Superior temporal gyrus (tissue), 1 donor: ENCODE measurements at regions not wholly inside any gene's neighbourhood (a gene's known extent, or its start where the extent isn't known, plus 50 kb on each side); places are given as distances from the start of the nearest gene placed in this dataset.

Source experiments
- DNase-seq: peaks from one replicate; pipeline ENCODE4 v3.0.0-alpha.2; 2016; ENCODE audit errors: extremely low spot score

DNA sequence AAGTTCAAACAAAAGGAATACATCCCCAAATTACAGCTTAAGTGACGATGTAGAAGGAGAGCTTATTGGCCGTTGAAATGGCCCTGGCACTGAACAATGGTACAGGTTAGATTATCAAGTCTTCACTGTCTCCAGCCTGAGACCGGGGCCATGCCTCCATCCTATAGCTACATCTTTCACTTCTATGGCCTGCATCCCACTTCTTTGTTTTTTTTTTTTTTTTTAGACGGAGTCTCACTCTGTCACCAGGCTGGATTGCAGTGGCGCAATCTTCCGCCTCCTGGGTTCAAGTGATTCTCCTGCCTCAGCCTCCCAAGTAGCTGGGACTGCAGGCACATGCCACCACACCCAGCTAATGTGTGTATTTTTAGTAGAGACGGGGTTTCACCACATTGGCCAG, 464.6 kb downstream of the CDH26 start:
- no peak for DNase-seq

DNA sequence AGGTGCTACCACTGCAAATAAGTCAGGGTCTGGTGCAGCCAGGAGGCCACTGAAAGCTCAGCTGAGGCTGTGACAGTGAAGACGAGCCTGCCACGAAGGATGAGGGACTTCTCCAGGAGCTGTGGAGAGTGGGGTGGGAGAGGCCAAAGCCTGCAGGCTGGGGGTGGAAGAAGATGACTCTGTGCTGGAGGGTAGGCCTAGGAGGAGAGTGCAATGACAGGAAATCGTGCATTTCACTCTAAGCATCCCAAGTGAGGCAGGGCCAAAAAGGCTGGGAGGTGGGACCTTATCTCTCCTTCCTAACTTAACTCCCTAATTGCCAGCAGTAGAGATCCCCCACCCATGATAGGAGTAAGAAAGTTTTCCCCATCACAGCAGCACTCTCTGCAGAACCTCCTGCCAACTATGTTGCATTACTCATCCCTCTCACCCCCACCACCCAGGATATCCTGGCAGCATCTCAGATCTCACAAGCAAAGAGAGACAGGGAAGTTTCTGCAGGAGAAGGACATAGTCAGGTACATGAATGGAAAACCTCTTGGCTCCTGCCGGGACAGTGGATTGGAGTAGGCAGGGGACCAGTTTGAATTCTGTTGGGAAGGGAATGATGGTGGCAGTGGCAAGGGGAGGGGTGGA, 466.2 kb downstream of the CDH26 start:
- DNase-seq = no peak

DNA sequence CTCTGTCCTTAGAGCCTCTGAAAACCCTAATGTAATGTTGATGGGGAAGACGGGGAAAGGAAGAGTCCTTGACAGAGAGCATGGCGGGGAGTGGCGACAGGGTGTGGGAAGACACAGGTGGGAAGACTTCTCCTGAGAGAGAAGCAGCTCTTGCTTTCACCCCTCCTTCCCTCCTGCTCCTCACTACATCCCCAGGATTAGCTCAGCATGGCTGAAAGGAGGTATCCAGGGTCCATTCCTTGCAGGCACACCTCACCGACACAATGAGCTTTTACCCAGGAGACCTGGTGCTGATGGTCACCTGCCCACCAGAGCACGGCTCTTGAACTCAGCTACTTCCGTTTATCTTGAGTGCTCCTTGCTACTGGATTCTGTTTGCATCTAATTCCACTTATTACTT, 469.3 kb downstream of the CDH26 start:
- no peak for DNase-seq

DNA sequence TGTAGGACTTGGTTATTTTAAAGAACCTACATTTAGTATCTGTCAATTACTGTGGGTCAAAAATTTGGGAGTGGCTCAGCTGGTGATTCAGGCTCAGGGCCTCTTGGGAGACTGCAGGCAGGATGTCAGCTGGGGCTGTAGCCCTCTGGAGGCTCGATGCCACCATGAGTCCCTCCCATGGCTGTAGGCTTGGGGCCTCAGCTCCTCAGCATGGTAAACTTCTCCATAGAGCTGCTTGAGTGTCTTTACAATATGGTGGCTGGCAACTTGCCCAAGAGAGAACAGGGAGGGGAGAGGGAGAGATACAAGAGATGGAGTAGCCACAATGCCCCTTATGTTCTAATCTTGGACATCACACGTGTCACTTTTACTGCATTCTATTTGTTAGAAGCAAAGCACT, 470.4 kb downstream of the CDH26 start:
- no peak for DNase-seq

DNA sequence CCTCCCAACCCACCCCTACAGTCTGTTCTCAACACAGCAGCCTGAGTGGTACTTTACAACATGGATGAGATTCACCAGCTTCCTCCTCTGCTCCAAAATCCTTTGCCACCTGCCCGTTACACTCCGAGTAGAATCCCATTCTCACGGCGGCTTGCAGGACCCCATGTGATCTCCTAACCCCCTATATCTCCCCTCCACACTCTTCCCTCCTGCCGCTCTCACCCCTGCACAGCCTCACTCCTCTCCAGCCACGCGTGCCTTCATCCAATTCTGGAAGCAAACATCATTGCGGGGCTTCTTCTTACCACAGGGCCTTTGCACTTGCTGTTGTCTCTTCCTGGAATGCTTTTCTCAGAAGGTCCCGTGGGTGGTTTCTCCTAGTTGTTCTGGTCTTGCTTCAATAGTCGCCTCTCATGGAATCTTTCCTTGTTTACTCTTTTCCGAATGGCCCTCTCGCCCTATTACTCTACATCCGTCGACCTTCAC, 472.3 kb downstream of the CDH26 start:
- no peak for DNase-seq

DNA sequence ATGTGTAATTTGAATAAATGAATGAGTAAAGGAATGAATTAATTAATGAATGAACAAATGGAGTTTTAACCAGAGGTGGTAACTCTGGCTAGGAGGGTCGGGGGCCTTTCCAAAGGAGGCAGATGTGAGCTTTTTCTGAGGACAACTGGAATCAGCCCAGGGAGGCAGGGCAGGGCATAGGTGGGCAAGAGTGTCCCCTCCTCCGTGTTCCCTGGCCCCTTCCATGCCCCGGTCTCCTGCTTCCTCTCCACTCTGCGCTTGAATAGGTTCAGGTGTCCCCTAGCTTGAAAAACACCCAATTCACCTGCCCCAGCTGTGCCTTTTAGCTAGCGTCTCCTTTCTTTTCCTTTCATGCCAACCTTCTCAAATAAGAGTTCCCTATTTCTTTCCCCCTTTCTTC, 473.1 kb downstream of the CDH26 start:
- DNase-seq = no peak

DNA sequence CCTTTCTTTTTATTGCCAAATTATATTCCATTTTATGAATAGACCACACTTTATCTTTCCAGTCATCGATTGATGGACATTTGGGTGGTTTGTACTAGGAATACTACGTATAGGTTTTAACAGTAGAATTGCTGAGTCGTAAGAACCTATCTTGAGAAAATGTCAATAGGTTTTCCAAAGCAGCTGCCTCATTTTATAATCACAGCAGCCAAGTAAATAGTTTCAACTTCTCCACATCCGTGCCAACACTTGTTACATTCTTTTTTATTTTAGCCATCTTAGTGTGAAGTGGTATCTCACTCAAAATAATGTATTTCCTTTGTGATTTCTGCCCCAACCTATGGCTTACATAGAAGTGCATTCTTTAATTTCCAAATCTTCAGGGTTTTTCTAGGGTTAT, 479.2 kb downstream of the CDH26 start:
- DNase-seq = no peak

DNA sequence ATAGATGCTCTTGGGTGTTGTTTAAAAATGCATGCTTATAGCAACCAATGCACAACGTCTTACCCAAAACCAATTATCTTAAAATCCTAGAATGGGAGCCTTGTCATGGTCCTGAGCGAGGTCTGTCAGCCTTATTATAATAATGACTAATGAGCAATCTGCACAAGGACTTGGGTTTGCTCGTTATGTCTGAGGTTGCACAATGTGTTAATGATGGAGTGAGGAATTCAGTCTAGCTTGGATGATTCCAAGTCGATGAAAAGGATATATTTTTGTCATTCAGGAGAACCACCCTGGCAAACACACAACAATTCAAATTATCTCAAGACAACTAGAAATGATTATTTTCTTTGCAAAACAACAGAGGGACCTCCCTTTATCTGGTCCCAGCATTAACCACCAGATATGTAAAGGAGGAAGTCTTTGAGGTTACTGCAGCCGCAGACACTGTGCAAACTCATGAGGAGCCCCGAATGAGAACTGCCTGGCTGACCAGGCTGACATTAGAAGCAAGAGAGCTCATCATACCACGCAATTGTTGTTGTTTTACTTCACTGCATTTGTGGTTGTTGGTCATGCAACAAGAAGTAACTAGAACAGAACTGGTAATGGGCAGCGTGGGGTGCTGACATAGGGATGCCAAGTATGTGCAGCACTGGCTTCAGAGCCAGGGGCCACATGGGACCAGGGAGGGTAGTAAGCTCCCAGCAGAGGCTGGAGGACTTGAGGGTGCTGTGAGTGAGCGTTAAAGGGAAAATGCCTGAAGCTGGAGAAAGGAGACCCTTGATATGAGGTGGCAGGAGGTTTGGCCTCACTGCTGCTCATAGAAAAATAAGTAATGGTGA, 488.3 kb downstream of the CDH26 start:
- DNase-seq = no peak

DNA sequence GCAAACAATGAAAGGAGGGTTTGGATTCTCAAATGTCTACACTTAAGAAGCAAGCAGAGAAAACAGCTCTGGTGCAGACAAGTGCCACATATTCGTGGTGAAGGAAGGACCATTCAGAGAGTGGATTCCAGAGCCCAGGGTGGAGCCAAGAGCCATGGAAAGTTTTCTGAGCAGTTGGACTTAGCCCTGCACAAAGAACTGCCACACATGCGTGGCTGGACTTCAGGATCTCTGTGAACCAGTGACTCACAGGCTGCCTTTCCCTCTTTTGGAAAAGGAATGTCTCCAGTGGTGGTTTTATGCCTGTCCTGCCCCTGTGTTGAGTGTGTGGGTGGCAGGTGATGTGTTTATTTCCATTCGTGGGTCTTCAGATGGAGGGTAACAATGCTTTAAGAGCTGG, 489.5 kb downstream of the CDH26 start:
- no peak for DNase-seq

DNA sequence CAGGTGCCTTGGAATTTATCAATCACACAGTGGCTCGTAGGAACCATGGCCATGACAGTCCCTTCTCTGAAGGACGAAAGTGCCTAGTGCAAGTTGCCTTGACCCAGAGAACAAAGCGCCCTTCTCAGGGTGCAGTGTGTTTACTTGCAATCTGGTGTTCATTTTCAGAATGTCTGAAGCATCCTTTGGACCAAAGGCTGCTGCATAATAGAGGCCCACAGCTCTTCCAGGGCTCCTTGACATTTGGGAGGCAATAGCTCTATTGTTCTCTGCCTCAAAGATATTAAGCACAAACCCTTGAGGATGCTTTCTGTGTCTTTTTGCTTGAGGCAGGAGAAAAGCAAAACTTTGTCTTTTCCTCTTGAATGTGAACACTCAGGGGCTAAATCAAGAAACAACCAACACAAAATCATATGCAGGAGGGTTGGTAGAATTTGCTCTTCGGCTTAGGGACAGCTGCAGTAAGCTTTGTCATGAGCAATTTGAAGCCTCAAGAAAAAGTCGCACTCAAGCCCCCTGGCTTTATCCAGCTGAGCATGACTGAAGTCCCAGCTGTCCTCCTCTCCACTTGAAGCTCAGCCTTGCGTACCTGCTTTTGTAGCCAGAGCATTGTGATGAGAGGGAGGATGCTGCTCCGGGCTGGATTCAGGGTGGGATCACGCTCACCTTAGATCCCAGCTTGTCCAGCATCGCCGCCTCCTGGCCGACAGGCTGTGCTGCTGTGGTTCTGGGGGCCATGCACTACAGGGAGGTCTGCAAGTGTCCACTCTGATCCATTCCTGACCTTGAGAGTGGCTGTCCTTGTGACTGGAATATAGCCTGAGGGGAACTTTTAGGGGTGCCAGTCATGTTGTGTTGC, 495.4 kb downstream of the CDH26 start:
- DNase-seq = no peak

DNA sequence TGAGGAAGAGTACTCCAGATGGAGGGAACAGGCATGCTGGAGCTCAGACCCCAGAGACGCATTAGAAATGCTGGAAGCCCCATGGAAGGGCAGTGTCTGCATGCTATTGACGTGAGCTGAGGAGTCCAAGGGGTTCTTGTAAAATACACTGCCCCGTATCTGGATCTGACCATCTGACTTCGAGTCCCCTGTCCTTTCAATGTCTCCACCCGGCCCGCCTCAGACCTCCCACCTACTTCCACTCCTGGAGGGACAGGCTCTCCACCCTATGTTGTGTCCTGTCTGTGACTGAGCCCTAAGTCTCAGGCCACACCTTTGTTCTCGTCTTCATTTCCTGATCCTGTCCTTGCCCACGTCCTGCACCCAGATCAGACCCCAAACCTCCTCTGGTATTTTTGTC, 496.3 kb downstream of the CDH26 start:
- no peak for DNase-seq

DNA sequence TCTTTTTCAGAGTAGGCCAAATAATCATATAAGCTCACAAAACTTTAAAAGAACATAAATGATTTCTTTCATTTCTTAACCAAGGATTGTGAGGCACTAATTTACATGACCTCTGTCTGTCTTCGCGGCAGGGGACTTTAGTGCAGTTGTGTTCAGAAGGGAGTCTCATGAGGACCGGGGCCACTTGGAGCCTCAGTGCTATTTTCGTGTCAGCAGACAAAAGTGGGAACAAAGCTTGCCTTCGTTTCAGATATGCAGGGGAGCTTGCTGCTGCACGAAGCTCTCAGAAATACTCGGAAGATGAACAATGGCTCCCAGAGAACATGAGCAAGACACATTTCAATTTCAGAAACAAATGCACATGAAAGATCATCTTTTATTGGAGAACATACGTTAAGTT, 497.0 kb downstream of the CDH26 start:
- no peak for DNase-seq

DNA sequence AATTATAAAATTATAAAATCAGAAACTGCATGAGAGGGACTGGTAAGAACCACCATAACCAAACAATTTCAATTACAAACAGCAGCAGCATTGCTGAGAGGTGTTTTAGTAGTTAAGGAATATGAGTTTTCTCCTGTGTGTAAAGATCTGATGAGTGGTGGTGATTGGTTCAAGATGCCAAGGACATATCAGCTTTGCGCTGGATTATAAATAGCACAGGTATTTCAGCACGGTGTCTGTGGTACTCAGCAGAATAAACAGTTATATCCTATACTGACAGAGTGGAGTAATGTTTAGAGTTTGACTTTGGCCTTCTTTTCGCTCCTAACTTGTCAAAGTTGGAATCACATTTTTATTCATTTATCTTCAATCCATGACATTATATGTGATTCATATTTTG, 501.0 kb downstream of the CDH26 start:
- DNase-seq = no peak

DNA sequence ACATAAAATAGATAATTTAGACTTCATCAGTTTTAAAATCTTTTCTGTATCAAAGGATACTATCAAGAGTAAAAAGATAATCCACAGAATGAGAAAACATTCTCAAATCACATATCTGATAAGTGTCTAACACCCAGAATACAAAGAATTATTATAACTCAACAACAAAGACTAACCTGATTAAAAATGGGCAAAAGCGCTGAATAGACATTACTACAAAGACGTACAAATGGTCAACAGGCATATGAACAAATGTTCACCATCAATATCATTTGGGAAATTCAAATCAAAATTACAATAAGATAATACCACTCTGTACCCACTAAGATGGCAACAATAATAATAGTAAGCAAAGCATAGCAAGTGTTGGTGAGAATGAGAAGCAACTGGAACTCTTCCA, 503.8 kb downstream of the CDH26 start:
- DNase-seq = no peak

DNA sequence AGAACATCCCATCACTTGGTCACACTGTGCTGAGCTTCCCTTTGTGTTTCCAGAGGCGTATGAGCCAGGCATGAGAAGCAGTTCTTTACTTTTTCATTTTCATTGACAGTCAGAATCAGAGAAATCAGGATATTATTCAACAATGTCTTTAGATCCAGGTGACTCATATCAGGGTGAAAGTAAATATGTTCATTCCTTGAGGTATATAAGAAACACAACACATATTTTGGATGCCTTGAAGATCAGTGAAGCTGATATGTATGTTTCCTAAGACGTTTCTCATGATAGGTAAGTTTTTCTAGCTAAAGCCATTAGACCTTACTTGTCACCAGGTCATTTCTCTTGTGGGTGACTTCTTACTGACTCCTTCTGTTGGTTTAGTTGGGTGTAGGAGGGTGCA, 505.6 kb downstream of the CDH26 start:
- no peak for DNase-seq

DNA sequence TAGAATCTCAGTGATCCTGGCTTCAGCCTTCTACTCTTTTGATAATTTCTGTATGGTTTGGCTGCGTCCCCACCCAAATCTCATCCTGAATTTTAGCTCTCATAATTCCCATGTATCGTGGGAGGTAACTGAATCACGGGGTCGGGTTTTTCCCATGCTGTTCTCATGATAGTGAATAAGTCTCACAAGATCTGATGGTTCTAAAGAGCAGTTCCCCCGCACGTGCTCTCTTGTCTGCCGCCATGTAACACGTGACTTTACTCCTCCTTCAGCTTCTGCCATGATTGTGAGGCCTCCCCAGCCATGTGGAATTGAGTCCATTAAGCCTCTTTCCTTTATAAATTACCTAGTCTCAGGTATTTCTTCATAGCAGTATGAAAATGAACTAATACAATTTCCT, 507.2 kb downstream of the CDH26 start:
- no peak for DNase-seq

DNA sequence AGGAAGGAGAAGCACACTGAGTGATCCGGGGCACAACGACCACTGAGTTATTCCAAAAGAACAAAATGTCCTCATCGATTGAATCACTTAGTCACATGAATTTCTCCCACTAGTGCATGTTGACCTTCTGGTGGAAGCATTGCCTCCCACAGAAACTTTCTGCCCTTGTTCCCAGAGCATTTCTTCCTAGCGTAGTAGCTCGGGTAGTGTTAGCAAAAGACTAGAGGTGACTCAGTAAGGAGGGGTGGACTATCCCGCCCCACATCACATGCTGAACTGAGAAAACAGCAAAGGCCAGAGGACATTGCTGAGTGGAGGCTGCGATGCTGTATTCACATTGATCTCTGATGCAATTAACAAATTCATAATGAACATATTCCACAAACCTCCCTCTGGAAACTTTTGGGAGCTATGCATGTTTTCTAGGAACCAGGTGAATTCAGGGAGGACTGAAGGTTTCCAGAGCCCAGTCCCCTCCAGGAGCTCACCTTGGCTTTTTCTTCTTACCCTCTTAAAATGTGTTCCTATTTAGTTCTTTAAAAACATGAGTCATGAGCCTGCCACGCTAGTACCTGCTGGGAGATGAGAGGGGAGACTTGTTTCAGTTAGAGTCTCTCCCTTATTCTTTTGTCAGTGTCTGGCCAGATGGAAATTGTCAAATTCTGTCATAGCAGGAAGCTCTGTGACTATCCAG, 507.9 kb downstream of the CDH26 start:
- DNase-seq = no peak

DNA sequence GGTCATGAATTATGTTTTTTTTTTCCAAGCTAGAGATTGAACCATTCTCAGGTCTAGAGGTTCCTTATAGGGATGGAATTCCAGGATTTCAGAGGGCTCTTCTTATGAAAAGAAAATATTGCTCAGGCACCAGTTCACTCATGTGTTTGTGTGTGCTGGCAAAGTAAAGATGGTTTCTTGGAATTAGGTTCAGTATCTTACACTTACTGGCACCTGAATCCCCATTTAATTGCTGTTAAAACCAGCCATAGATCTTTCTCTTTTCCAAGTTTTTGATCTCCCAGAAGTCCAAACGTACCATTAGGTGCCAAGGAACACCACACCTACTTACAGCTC, 508.4 kb downstream of the CDH26 start:
- DNase-seq = no peak

DNA sequence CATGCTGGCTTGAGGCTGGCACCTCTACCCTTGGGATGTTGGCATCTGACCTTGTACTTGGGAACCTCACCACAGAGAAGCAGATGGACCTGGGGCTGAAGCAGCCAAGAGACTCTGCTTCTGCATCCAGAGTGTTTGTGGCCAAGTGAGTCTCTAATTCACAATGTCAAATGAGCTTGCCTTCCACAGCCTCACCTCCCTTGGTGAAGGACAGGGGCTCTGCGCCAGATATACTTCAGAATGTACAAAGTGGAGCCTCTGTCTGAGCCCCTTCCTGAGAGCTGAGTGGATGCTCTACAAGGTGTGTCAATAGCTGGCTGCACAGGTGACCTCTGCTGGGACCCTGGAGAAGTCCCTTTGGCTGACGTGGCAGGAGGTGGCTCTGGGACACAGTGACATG, 508.9 kb downstream of the CDH26 start:
- no peak for DNase-seq

DNA sequence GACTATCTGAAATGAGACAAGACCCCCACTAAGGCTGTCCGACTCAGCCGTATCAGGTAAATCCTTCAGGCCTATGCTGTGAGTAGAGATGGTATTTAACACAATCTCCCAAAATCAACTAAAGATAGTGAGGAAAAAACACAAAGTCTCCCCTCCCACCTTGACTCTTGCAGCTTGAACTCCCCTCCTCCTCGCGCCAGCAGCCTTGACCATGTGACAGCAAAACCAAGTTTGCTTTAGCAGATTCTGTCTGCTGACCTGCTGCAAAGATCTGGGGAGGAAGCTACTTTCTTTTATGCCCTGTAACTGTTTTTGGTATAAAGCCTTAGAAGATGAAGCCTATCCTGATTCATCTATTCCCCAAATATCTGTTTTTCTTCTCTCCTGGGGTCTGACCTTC, 509.5 kb downstream of the CDH26 start:
- no peak for DNase-seq

DNA sequence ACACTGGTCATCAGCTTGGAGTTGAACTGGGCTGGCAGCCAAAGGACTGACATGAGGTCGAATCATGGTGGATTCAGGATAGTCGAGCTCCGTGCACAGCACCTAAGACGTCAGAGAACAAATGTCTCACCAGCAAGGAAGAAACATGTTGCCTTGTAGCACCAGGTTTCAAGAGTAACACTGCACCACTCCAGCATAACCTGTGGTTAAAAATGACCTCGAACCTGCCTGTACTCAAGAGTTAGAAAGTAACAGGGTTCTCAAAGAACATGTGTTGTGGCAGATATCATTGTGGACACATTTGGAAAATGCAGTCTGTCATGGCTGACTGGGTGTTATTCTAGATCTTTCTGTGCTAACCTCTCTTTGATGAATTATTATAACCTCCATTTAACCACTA, 511.6 kb downstream of the CDH26 start:
- DNase-seq = no peak

DNA sequence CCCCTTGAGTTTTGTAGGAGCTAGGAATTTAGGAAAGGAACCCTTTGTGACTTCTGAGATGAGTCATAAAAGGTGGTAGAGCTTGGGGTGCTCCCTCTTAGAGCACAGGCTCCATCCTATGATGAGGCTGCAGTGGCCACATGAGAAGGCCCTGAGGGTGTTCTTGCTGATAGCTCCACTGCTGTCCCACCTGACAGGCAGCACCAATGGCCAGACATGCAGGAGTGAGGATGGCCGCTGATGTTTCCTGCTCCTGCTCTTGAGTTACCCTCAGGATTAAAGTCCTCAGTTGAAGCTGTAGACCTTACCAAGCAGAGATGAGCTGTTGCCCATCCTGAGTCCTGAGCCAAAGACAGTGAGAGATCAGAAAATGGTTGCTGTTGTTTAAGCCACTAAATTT, 512.1 kb downstream of the CDH26 start:
- DNase-seq = no peak
